A673 (cell line): ENCODE measurements at regions not wholly inside any gene's neighbourhood (a gene's known extent, or its start where the extent isn't known, plus 50 kb on each side); places are given as distances from the start of the nearest gene placed in this dataset.
A peak's percentile ranks its signal among the peaks of the same experiment; 100 is the strongest.

Source experiments
- BruUV-seq: library from RNA; stranded (reverse); fragments of 400-500 nt; replicated peaks from 2 replicates; lab custom pipeline; 2021; lab: Mats Ljungman, UMichigan
- CTCF ChIA-PET: fragments of 300-600 bp; sonication (Branson Sonifier 250); formaldehyde crosslinking; loops from one replicate; lab custom pipeline; 2022; ENCODE audit warnings: antibody characterized with exemption; lab: Charles Lee
- POLR2A ChIA-PET: fragments of 300-600 bp; sonication (Branson Sonifier 250); formaldehyde crosslinking; loops from one replicate; lab custom pipeline; 2022; ENCODE audit warnings: antibody characterized with exemption; ENCODE audit not compliant: low non-redundant PET; lab: Charles Lee
- DNase-seq: peaks from one replicate; pipeline ENCODE4 v3.0.0-alpha.2; 2015; ENCODE audit warnings: low spot score
- H3K27ac ChIP-seq: fragments of 200-600 bp; sonication (generic); 2 replicates; pipeline ENCODE4 v1.5.1; 2016; ENCODE audit warnings: mixed run types, low read depth, mild to moderate bottlenecking, mixed read lengths, antibody characterized with exemption, low read length; ENCODE audit not compliant: poor library complexity, severe bottlenecking
- H3K27me3 ChIP-seq: fragments of 200-600 bp; sonication (generic); replicated peaks from 2 replicates; pipeline ENCODE4 v1.6.1; 2017; ENCODE audit warnings: mixed run types, low read depth, mild to moderate bottlenecking, mixed read lengths, antibody characterized with exemption, low read length; ENCODE audit not compliant: insufficient read depth, poor library complexity
- H3K36me3 ChIP-seq: fragments of 200-600 bp; sonication (generic); 2 replicates; pipeline ENCODE4 v1.6.1; 2016; ENCODE audit warnings: mixed run types, mild to moderate bottlenecking, mixed read lengths, antibody characterized with exemption, low read length; ENCODE audit not compliant: insufficient read depth, poor library complexity, severe bottlenecking
- H3K4me1 ChIP-seq: fragments of 200-600 bp; sonication (generic); 2 replicates; pipeline ENCODE4 v1.6.1; 2017; ENCODE audit warnings: mixed run types, mild to moderate bottlenecking, mixed read lengths, antibody characterized with exemption, low read length; ENCODE audit not compliant: insufficient read depth, poor library complexity, severe bottlenecking
- H3K4me3 ChIP-seq: fragments of 200-600 bp; sonication (generic); 2 replicates; pipeline ENCODE4 v1.5.1; 2016; ENCODE audit warnings: low read depth, mixed run types, mild to moderate bottlenecking, mixed read lengths, low read length; ENCODE audit not compliant: poor library complexity, severe bottlenecking
- H3K9me3 ChIP-seq: fragments of 200-600 bp; sonication (generic); 2 replicates; pipeline ENCODE4 v1.6.1; 2016; ENCODE audit warnings: mixed run types, low read depth, mild to moderate bottlenecking, mixed read lengths, antibody characterized with exemption, low read length; ENCODE audit not compliant: poor library complexity, severe bottlenecking
- EZH2 ChIP-seq: fragments of 200-600 bp; sonication (generic); IDR thresholded peaks from 2 replicates; pipeline ENCODE4 v1.6.1; 2017; ENCODE audit warnings: borderline replicate concordance, low read depth, mild to moderate bottlenecking, mixed read lengths, antibody characterized with exemption, low read length; ENCODE audit not compliant: poor library complexity, severe bottlenecking
- intact Hi-C: fragments of 100-400 bp; cut with micrococcal nuclease; formaldehyde crosslinking; loops from one replicate; pipeline ENCODE4 v1.10.0; 2022; ENCODE audit not compliant: unreplicated experiment
- TF ChIP-seq, protein P1 (sequence below): fragments of 300-800, 200-600 bp; sonication (generic); conservative IDR thresholded peaks from 2 replicates; pipeline ENCODE4 v1.5.1; 2017; ENCODE audit warnings: low read depth, mild to moderate bottlenecking, antibody characterized with exemption, low read length, moderate library complexity, mixed read lengths

DNA sequence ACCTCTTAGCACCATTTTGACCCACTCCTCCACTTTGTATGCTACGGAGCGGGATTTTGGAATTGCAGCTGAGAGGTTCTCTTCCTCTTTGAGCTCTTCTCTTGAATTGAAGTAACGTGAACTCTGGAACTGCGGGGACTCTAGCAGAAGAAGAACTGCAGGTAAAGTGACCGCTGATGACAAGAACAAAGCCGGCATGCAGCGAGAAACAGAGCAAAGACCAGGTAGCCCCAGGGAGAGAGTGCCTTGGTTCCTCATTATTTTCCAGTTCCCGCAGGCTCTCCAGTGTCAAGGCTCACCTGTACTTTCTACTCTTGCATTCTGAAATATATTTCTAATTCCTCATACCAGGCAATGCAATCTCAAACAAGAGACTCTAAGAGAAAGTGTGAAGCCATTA lies 260.3 kb upstream of the GPC6 start:
- H3K4me1 ChIP-seq, result no peaks in the 10 kb centered on the region
- no peaks in the 10 kb centered on the region for H3K36me3 ChIP-seq
- H3K27me3 ChIP-seq, result no peaks in the 10 kb centered on the region
- ChIA-PET POLR2A (no interaction called here), CTCF (no interaction called here)
- no TSS peak for BruUV-seq
- TF ChIP-seq, protein P1, sequence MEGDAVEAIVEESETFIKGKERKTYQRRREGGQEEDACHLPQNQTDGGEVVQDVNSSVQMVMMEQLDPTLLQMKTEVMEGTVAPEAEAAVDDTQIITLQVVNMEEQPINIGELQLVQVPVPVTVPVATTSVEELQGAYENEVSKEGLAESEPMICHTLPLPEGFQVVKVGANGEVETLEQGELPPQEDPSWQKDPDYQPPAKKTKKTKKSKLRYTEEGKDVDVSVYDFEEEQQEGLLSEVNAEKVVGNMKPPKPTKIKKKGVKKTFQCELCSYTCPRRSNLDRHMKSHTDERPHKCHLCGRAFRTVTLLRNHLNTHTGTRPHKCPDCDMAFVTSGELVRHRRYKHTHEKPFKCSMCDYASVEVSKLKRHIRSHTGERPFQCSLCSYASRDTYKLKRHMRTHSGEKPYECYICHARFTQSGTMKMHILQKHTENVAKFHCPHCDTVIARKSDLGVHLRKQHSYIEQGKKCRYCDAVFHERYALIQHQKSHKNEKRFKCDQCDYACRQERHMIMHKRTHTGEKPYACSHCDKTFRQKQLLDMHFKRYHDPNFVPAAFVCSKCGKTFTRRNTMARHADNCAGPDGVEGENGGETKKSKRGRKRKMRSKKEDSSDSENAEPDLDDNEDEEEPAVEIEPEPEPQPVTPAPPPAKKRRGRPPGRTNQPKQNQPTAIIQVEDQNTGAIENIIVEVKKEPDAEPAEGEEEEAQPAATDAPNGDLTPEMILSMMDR, result no peak
- TF ChIP-seq EZH2, result no peak
- H3K9me3 ChIP-seq, result no peaks in the 10 kb centered on the region
- no peak overlapping the region for H3K4me3 ChIP-seq
- intact Hi-C loops, result loop anchor here (10.0 kb wide), 2 partner anchors 1068 to 1398 kb away; no protein-coding TSS in a partner anchor
- no peak for DNase-seq
- no peak overlapping the region for H3K27ac ChIP-seq

DNA sequence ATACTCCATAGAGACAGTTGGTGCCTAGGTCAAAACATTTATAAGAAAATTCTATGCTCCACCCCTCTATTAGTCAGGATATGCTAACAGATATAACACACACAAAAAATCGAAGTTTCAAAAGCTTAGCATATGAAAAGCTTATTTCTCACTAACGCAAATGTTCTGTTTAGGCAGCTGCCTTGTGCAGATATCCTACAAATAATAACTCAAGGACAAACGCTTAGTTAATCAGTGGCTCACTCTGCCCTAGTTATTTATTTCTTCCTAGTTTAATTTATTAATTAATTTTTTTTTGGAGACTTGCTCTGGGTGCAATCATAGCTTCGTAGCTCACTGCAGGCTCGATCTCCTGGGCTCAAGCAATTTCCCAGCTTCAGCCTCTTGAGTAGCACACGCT lies 259.7 kb upstream of the GPC6 start:
- no peak for DNase-seq
- Histone ChIP-seq H3K4me1 (no peaks in the 10 kb centered on the region), H3K4me3 (no peak overlapping the region), H3K27me3 (no peaks in the 10 kb centered on the region), H3K36me3 (no peaks in the 10 kb centered on the region), H3K27ac (no peak overlapping the region), H3K9me3 (no peaks in the 10 kb centered on the region)
- no peak for TF ChIP-seq EZH2
- TF ChIP-seq, protein P1, result no peak
- intact Hi-C loops, result loop anchor here (10.0 kb wide), 2 partner anchors 1068 to 1398 kb away; no protein-coding TSS in a partner anchor
- ChIA-PET POLR2A (no interaction called here), CTCF (interaction anchor here (0.7 kb wide), 1 partner anchor 492 kb away, joined by 7 read pairs; no protein-coding TSS in a partner anchor)
- no TSS peak for BruUV-seq

DNA sequence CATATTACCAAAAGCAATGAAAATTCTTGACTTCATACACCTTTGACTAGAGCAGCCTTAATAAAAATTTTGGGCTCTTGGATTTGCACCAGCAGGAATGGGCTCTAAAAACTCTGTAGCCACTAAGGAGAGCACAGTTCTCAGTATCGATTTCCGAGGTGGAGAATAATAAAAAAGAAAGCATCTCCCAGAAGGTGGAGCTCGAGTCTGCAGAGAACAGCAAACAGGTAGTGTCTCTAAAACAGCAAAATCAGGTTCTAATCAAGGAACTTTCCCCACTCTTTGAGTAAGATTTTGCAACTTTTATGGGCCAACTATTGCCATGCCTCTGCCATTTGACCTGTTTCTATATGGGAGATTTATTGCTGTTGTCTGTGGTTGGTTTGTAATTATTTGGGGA lies 258.7 kb upstream of the GPC6 start:
- ChIA-PET POLR2A (no interaction called here), CTCF (no interaction called here)
- Histone ChIP-seq H3K4me1 (no peaks in the 10 kb centered on the region), H3K27me3 (no peaks in the 10 kb centered on the region), H3K36me3 (no peaks in the 10 kb centered on the region), H3K27ac (no peak overlapping the region), H3K9me3 (no peaks in the 10 kb centered on the region), H3K4me3 (no peak overlapping the region)
- no peak for TF ChIP-seq EZH2
- TF ChIP-seq, protein P1, result peak; percentile 53
- intact Hi-C loops, result loop anchor here (10.0 kb wide), 2 partner anchors 1067 to 1397 kb away; no protein-coding TSS in a partner anchor
- BruUV-seq, result no TSS peak
- peak; percentile 42 for DNase-seq
